ENCODE measurements at regions not wholly inside any gene's neighbourhood (a gene's known extent, or its start where the extent isn't known, plus 50 kb on each side); places are given as distances from the start of the nearest gene placed in this dataset.
"Not testable (repeated sequence)": the region's sequence is repeated elsewhere in the genome, so short reads cannot be mapped to it uniquely, and the experiment has no call there.

- Mint-ChIP-seq H3K27ac (no peak overlapping the region), H3K4me3 (no peak overlapping the region), H3K27me3 (ENCODE audit: insufficient read depth) (no peaks in the 10 kb centered on the region; the same call in 1 of the 2 replicates), H3K9me3 (peaks cover 4% of the 10 kb centered on the region), H3K4me1 (ENCODE audit: low read depth) (no peaks in the 10 kb centered on the region), H3K36me3 (ENCODE audit: low read depth) (no peaks in the 10 kb centered on the region)
- DNase-seq = no peak
- no peak for TF ChIP-seq CTCF (IDR thresholded peaks at IDR 0.05)
Observed at GRCh38 chr5:118511846-118512245, 476.5 kb downstream of the DTWD2 start.

- Mint-ChIP-seq H3K4me1 (ENCODE audit: low read depth) (no peaks in the 10 kb centered on the region), H3K36me3 (ENCODE audit: low read depth) (no peaks in the 10 kb centered on the region), H3K9me3 (peaks cover 30% of the 10 kb centered on the region), H3K27me3 (ENCODE audit: insufficient read depth) (no peaks in the 10 kb centered on the region; the same call in 1 of the 2 replicates), H3K27ac (no peak overlapping the region), H3K4me3 (no peak overlapping the region)
- no peak for DNase-seq
- no peak for TF ChIP-seq CTCF (IDR thresholded peaks at IDR 0.05)
Observed at GRCh38 chr5:118506217-118506852, 482.0 kb downstream of the DTWD2 start.

GRCh38 chr5:118502232-118502631 lies 486.1 kb downstream of the DTWD2 start:
- H3K36me3 Mint-ChIP-seq (ENCODE audit: low read depth); H3K27me3 Mint-ChIP-seq (ENCODE audit: insufficient read depth); H3K27ac Mint-ChIP-seq: not testable (repeated sequence)

GRCh38 chr5:118491351-118491750 lies 497.0 kb downstream of the DTWD2 start:
- Mint-ChIP-seq H3K27me3 (ENCODE audit: insufficient read depth) (peaks cover 1% of the 10 kb centered on the region; the same call in 1 of the 2 replicates), H3K9me3 (peaks cover 18% of the 10 kb centered on the region), H3K36me3 (ENCODE audit: low read depth) (no peaks in the 10 kb centered on the region; the same call in 1 of the 2 replicates), H3K27ac (no peak overlapping the region), H3K4me3 (no peak overlapping the region), H3K4me1 (ENCODE audit: low read depth) (no peaks in the 10 kb centered on the region)
- DNase-seq = no peak
- no peak for TF ChIP-seq CTCF (IDR thresholded peaks at IDR 0.05)

More at GRCh38 chr5:118502232-118502631, 486.1 kb downstream of the DTWD2 start:
- not testable (repeated sequence) for H3K4me1 Mint-ChIP-seq (ENCODE audit: low read depth); DNase-seq; H3K4me3 Mint-ChIP-seq
- peaks cover 33% of the 10 kb centered on the region for H3K9me3 Mint-ChIP-seq

- TF ChIP-seq CTCF (IDR thresholded peaks at IDR 0.05) = no peak
- no peak overlapping the region for H3K27ac Mint-ChIP-seq
- H3K4me1 Mint-ChIP-seq (ENCODE audit: low read depth) = no peaks in the 10 kb centered on the region
- H3K9me3 Mint-ChIP-seq = peaks cover 25% of the 10 kb centered on the region
- no peak overlapping the region for H3K4me3 Mint-ChIP-seq
- no peaks in the 10 kb centered on the region for H3K27me3 Mint-ChIP-seq (ENCODE audit: insufficient read depth)
- no peak for DNase-seq
- H3K36me3 Mint-ChIP-seq (ENCODE audit: low read depth) = no peaks in the 10 kb centered on the region; the same call in 1 of the 2 replicates
Observed at GRCh38 chr5:118486647-118487225, 501.6 kb downstream of the DTWD2 start.

- no peak for DNase-seq
- no peaks in the 10 kb centered on the region for H3K27me3 Mint-ChIP-seq (ENCODE audit: insufficient read depth)
- no peak for TF ChIP-seq CTCF (IDR thresholded peaks at IDR 0.05)
- H3K4me1 Mint-ChIP-seq (ENCODE audit: low read depth) = no peaks in the 10 kb centered on the region
- no peaks in the 10 kb centered on the region for H3K36me3 Mint-ChIP-seq (ENCODE audit: low read depth)
- peaks cover 33% of the 10 kb centered on the region for H3K9me3 Mint-ChIP-seq
- no peak overlapping the region for H3K27ac Mint-ChIP-seq
- no peak overlapping the region for H3K4me3 Mint-ChIP-seq
Observed at GRCh38 chr5:118479285-118479684, 509.1 kb downstream of the DTWD2 start.

Measured in HFFc6 (cell line).